ENCODE measurements at regions not wholly inside any gene's neighbourhood (a gene's known extent, or its start where the extent isn't known, plus 50 kb on each side); places are given as distances from the start of the nearest gene placed in this dataset.

DNA sequence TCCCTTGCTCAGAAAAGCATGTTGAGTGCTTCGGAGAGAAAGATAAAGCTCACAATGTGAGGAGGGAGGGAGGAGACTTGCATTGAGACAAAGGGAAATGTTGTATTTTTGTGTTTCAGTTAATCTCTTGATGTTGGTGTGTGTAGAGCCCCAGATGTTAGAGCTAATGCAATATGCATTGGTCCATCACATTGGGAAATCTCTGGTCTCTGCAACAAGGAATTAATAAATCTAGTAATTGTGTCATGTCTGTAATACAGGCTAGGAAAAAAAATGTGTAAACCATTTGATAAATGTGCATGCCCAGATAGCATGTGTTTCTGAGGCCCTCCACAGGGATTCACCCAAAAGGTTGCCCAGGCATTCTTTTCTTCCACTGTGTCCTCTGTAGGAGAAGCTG, 230.4 kb upstream of the KCNH8 start:
- TF ChIP-seq, protein P1, sequence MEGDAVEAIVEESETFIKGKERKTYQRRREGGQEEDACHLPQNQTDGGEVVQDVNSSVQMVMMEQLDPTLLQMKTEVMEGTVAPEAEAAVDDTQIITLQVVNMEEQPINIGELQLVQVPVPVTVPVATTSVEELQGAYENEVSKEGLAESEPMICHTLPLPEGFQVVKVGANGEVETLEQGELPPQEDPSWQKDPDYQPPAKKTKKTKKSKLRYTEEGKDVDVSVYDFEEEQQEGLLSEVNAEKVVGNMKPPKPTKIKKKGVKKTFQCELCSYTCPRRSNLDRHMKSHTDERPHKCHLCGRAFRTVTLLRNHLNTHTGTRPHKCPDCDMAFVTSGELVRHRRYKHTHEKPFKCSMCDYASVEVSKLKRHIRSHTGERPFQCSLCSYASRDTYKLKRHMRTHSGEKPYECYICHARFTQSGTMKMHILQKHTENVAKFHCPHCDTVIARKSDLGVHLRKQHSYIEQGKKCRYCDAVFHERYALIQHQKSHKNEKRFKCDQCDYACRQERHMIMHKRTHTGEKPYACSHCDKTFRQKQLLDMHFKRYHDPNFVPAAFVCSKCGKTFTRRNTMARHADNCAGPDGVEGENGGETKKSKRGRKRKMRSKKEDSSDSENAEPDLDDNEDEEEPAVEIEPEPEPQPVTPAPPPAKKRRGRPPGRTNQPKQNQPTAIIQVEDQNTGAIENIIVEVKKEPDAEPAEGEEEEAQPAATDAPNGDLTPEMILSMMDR (conservative IDR thresholded peaks at IDR 0.05): no peak
- no peak for TF ChIP-seq EZH2 (IDR thresholded peaks at IDR 0.05; ENCODE audit: low read depth)
